ENCODE measurements at regions not wholly inside any gene's neighbourhood (a gene's known extent, or its start where the extent isn't known, plus 50 kb on each side); places are given as distances from the start of the nearest gene placed in this dataset.
"Not testable (repeated sequence)": the region's sequence is repeated elsewhere in the genome, so short reads cannot be mapped to it uniquely, and the experiment has no call there.

DNA sequence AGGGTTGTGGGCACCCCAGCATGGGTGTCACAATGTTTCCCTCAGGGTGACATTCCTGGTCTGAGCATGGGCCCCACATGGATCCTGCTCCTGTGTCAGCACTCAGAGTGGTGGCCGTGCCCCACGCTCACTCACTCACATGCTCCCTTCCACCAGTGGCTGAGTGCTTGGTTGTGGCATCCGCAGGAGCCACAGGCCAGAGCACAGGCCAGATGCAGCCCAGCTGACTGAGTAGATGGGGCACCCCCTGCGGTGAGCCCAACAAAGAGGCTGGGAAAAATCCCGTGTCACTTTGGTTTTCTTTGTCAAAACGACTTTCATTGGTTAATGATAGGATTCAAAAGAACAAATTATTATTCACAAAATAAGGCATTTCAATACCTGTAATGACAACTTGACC, 204.6 kb upstream of the ANXA10 start:
- ChIA-PET CTCF (no interaction called here), POLR2A (no interaction called here)
- Histone ChIP-seq H3K4me3 (ENCODE audit: low read depth, low read length) (no peak overlapping the region), H3K36me3 (ENCODE audit: control insufficient read depth, insufficient read depth, low read length) (no peaks in the 10 kb centered on the region), H3K27me3 (ENCODE audit: control insufficient read depth, insufficient read depth, low read length) (no peaks in the 10 kb centered on the region)
- DNase-seq (ENCODE audit: low read depth) = no peak
- TF ChIP-seq, protein P1, sequence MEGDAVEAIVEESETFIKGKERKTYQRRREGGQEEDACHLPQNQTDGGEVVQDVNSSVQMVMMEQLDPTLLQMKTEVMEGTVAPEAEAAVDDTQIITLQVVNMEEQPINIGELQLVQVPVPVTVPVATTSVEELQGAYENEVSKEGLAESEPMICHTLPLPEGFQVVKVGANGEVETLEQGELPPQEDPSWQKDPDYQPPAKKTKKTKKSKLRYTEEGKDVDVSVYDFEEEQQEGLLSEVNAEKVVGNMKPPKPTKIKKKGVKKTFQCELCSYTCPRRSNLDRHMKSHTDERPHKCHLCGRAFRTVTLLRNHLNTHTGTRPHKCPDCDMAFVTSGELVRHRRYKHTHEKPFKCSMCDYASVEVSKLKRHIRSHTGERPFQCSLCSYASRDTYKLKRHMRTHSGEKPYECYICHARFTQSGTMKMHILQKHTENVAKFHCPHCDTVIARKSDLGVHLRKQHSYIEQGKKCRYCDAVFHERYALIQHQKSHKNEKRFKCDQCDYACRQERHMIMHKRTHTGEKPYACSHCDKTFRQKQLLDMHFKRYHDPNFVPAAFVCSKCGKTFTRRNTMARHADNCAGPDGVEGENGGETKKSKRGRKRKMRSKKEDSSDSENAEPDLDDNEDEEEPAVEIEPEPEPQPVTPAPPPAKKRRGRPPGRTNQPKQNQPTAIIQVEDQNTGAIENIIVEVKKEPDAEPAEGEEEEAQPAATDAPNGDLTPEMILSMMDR (IDR thresholded peaks at IDR 0.05; ENCODE audit: insufficient read depth, low read depth, low read length) = no peak

DNA sequence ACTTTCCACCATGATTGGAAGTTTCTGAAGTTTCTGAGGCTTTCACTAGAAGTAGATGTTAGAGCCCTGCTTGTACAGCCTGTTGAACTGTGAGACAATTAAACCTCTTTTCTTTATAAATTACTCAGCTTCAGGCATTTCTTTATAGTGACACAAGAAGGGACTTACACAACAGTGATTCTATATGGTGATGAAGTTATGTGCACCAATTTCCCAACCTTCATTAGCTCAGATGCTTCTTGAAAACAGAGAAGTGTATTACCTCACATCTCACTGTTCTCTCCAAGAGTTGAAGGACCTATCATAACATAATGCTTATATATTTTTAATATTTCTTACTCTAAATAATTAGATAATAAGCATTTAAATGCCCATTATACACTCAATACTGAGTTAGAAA, 202.1 kb upstream of the ANXA10 start:
- Histone ChIP-seq H3K4me3 (ENCODE audit: low read depth, low read length) (no peak overlapping the region), H3K27me3 (ENCODE audit: control insufficient read depth, insufficient read depth, low read length) (no peaks in the 10 kb centered on the region), H3K36me3 (ENCODE audit: control insufficient read depth, insufficient read depth, low read length) (no peaks in the 10 kb centered on the region)
- no peak for DNase-seq (ENCODE audit: low read depth)
- ChIA-PET POLR2A (no interaction called here), CTCF (no interaction called here)
- TF ChIP-seq, protein P1 (IDR thresholded peaks at IDR 0.05; ENCODE audit: insufficient read depth, low read depth, low read length) = no peak

DNA sequence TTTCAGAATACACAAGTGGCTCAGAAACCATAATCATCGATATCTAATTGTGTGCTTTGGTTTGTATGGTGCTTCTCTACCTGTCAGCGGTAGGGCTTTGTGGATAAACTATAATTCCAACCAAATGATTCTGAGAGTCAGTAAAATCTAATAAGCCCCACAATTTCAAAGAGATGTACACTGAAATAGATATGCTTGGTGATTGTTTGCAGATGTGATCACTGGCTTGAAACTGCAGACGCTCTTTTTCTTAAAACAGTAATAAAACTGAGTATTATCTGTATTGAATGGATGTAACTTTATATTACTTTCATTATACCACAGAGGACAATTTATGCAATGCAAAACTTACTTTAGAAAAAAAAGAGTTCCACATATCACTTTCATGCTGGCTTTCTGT, 198.8 kb upstream of the ANXA10 start:
- ChIA-PET CTCF (no interaction called here), POLR2A (no interaction called here)
- no peaks in the 10 kb centered on the region for H3K36me3 ChIP-seq (ENCODE audit: control insufficient read depth, insufficient read depth, low read length)
- DNase-seq (ENCODE audit: low read depth) = no peak
- TF ChIP-seq, protein P1 (IDR thresholded peaks at IDR 0.05; ENCODE audit: insufficient read depth, low read depth, low read length) = no peak
- H3K4me3 ChIP-seq (ENCODE audit: low read depth, low read length) = no peak overlapping the region
- no peaks in the 10 kb centered on the region for H3K27me3 ChIP-seq (ENCODE audit: control insufficient read depth, insufficient read depth, low read length)

DNA sequence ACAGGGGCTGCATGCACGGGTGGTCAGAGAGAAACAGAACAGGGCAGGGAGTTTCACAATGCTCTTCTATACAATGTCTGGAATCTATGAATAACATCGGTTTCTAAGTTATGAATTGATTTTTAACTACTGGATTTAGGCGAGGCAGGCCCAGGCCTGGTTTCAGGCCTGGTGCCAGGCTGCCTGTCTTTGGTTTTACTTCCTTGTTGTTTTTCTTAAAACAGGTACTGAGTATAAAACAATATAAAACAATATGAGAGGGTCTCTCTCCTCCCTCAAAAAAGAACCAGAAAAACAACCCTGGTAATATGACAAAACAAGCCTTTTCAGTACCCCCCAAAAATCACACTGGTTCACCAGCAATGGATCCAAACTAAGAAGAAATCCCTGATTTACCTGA, 196.1 kb upstream of the ANXA10 start:
- POLR2A ChIA-PET; H3K27me3 ChIP-seq (ENCODE audit: control insufficient read depth, insufficient read depth, low read length); H3K36me3 ChIP-seq (ENCODE audit: control insufficient read depth, insufficient read depth, low read length): not testable (repeated sequence)

DNA sequence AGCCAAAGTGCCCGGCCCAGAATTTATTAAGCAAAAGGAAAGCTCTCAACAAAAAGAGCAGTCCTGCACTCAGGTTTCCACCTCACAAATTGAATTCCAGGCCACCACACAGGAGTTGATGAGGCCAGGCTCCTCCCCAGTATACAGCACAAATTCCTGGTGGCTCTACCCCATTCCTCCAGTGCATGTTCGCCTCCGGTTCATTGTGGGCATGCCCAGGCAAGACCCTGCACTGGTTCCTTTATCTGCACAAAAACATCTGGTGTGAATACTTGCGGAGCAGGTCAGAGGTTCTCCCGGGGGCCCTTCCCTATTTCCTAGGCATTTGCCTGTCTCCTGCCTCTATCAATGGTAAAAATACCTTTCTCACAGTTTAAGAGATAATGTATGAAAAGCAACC, 195.2 kb upstream of the ANXA10 start:
- Histone ChIP-seq H3K27me3 (ENCODE audit: control insufficient read depth, insufficient read depth, low read length) (no peaks in the 10 kb centered on the region), H3K4me3 (ENCODE audit: low read depth, low read length) (no peak overlapping the region), H3K36me3 (ENCODE audit: control insufficient read depth, insufficient read depth, low read length) (no peaks in the 10 kb centered on the region)
- POLR2A ChIA-PET = no interaction called here
- peak; percentile 12 for DNase-seq (ENCODE audit: low read depth)
- TF ChIP-seq, protein P1 (IDR thresholded peaks at IDR 0.05; ENCODE audit: insufficient read depth, low read depth, low read length) = no peak
- CTCF ChIA-PET = no interaction called here

More for the DNA sequence above, 196.1 kb upstream of the ANXA10 start:
- CTCF ChIA-PET; DNase-seq (ENCODE audit: low read depth); H3K4me3 ChIP-seq (ENCODE audit: low read depth, low read length): not testable (repeated sequence)

DNA sequence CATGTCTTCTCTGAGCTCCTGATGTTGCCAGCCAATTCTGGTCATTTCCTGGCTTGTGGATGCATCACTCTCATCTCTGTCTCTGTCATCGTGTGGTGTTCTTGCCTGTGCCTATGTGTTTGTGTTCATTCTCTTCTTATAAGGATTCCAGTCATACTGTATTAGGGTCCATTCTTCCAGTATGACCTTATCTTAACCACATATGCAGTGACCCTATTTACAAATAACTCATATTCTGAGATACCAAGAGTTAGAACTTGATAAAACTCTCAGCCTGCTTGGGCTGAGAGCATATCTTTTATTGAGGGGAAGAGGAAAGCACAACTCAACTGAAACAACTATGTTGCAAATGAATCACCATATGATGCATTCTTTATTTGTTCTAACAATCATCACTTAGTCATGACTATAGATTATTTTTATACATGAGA, 189.0 kb upstream of the ANXA10 start:
- TF ChIP-seq, protein P1 (IDR thresholded peaks at IDR 0.05; ENCODE audit: insufficient read depth, low read depth, low read length) = no peak
- CTCF ChIA-PET = no interaction called here
- no peaks in the 10 kb centered on the region for H3K27me3 ChIP-seq (ENCODE audit: control insufficient read depth, insufficient read depth, low read length)
- no peaks in the 10 kb centered on the region for H3K36me3 ChIP-seq (ENCODE audit: control insufficient read depth, insufficient read depth, low read length)
- POLR2A ChIA-PET = no interaction called here
- DNase-seq (ENCODE audit: low read depth) = no peak
- no peak overlapping the region for H3K4me3 ChIP-seq (ENCODE audit: low read depth, low read length)

All from BJ (cell line).